GM12892 (cell line): ENCODE measurements at regions not wholly inside any gene's neighbourhood (a gene's known extent, or its start where the extent isn't known, plus 50 kb on each side); places are given as distances from the start of the nearest gene placed in this dataset.

Source experiments
- DNase-seq: peaks from one replicate; pipeline ENCODE4 v3.0.0; 2011; ENCODE audit not compliant: insufficient read length
- FAIRE-seq: peaks from 2 replicates; lab custom pipeline; 2011; peaks lifted over from hg19 to GRCh38; lab: Jason Lieb, UNC
- POLR2A ChIP-seq: IDR thresholded peaks from 2 replicates; pipeline ENCODE4 v1.6.1; 2011; ENCODE audit warnings: low read depth, low read length, control low read depth
- POLR2AphosphoS5 ChIP-seq: IDR thresholded peaks from 2 replicates; pipeline ENCODE4 v1.6.1; 2011; ENCODE audit warnings: low read depth, low read length, control low read depth
- TAF1 ChIP-seq: IDR thresholded peaks from 2 replicates; pipeline ENCODE4 v1.6.1; 2011; ENCODE audit warnings: low read depth, mild to moderate bottlenecking, control low read depth, low read length, borderline replicate concordance

GRCh38 chr17:12478311-12478710 is 187.4 kb upstream of the MYOCD start:
- FAIRE-seq, result no peak
- DNase-seq, result no peak
- no peak for TF ChIP-seq POLR2A
- no peak for TF ChIP-seq POLR2AphosphoS5
- TF ChIP-seq TAF1, result no peak

GRCh38 chr17:12485361-12485906 is 180.3 kb upstream of the MYOCD start:
- DNase-seq (no peak), FAIRE-seq (no peak)
- no peak for TF ChIP-seq POLR2AphosphoS5
- no peak for TF ChIP-seq POLR2A
- no peak for TF ChIP-seq TAF1

DNA sequence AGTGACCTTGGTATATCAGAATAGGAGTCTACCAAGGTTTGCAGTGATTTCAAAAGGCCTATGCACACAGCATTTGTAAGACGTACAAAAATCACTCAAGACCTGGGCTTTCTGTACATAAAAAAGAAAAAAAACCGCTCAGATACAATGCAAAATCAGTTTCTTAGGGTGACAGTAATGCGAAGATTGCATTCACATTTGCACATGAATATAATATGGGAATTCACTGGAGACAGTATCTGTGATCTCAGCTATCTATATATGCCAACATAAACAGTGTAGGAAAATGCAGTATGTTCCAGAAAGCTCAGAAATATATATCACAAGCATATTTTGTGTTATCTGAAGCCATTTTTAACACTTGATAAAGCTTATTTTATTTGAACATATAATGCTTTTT is 176.4 kb upstream of the MYOCD start:
- no peak for DNase-seq
- FAIRE-seq, result no peak
- TF ChIP-seq TAF1, result no peak
- TF ChIP-seq POLR2A, result no peak
- TF ChIP-seq POLR2AphosphoS5, result no peak

DNA sequence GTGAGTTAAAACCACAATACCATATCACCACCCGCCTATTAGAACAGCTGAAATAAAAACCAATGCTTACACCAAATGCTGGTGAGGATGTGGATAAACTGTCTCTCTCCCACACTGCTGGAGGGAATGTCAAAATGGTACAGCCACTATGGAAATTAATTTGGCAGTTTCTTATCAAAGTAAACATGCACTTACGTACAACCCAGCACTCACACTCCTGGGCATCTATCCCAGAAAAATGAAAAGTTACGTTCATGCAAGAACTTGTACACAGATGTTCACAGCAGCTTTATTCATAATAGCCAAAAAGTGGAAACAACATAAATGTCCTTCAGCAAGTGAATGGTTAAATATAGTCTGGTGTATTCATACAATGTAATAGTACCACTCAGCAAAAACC is 173.2 kb upstream of the MYOCD start:
- TF ChIP-seq TAF1, result no peak
- no peak for TF ChIP-seq POLR2A
- no peak for TF ChIP-seq POLR2AphosphoS5
- FAIRE-seq, result no peak
- DNase-seq, result no peak

DNA sequence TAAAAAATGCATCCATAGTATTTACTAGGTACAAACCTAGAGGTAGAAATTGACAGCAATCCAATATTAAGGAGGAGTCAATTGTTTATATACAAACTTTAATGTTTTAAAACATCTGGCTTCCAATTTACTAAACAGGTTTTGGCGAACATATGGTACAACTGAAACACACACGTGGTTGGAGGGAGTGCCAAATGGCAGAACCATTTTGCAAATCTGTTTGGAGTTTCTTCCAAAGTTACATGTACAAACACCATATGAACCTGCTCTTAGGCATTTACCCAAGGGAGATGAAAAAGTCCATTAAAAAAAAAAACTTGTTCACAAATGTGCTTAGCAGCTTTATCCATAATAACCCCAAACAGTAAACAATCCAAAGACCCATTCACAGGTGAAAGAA is 159.8 kb upstream of the MYOCD start:
- DNase-seq, result no peak
- TF ChIP-seq POLR2AphosphoS5 (no peak), POLR2A (no peak), TAF1 (no peak)
- FAIRE-seq, result no peak

GRCh38 chr17:12507026-12507595 is 158.6 kb upstream of the MYOCD start:
- TF ChIP-seq POLR2AphosphoS5 (no peak), TAF1 (no peak), POLR2A (no peak)
- FAIRE-seq, result no peak
- DNase-seq, result no peak

DNA sequence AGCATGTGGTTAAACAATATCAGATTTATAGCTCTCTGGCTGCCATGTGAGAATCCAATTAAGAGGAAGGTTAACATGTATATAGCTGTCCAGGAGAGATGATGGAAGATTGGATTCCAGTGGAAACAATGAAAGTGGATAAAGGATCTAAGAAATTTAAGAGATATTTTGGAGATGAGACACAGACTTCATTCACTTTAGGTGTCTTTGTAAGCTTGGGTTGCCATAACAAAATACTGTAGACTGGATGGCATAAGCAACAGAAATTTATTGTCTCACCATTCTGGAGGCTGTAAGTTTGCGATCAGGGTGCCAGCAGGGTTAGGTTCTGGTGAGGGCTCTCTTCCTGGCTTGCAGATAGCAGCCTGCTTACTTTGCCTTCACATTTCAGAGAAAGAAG is 155.9 kb upstream of the MYOCD start:
- DNase-seq (no peak), FAIRE-seq (no peak)
- no peak for TF ChIP-seq TAF1
- no peak for TF ChIP-seq POLR2A
- TF ChIP-seq POLR2AphosphoS5, result no peak

- FAIRE-seq (no peak), DNase-seq (no peak)
- TF ChIP-seq TAF1, result no peak
- no peak for TF ChIP-seq POLR2A
- TF ChIP-seq POLR2AphosphoS5, result no peak
Observed at GRCh38 chr17:12510535-12510934, 155.2 kb upstream of the MYOCD start.

DNA sequence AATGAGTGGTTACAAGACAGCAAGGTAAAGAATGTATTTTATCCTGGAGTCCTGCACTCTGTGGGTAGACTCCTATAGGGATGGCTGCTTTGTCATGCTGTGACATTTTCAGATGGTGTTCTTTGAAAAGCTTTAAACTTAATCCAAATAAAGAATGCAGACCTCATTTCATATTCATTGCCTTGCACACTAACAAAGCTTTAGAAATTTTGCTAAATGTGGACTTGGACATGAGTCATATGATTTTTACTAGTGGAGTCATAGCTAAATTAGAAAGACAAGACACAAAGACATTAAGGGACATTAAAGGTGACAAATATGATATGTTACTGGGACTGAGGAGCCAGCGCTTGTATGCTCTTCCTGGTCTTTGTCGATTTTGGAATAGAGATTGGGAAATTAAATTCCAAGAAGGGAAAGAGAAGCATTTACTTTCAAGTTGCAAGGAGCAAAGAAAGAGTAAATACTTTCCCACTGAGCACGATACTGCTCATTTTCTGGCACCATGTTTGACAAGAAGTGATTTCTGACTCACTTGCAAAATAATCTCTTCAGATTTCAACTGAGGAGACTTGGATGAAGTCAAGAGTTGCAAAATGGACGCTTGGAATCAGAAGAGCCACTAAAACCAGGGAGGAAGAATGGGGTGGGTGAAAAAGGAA is 152.9 kb upstream of the MYOCD start:
- no peak for DNase-seq
- TF ChIP-seq POLR2A, result no peak
- no peak for TF ChIP-seq POLR2AphosphoS5
- no peak for TF ChIP-seq TAF1
- FAIRE-seq, result no peak

- no peak for TF ChIP-seq POLR2AphosphoS5
- no peak for TF ChIP-seq POLR2A
- no peak for TF ChIP-seq TAF1
- FAIRE-seq, result no peak
- DNase-seq, result no peak
Observed at GRCh38 chr17:12514596-12514995, 151.1 kb upstream of the MYOCD start.

- FAIRE-seq (no peak), DNase-seq (no peak)
Observed at GRCh38 chr17:12519956-12520594, 145.6 kb upstream of the MYOCD start.

DNA sequence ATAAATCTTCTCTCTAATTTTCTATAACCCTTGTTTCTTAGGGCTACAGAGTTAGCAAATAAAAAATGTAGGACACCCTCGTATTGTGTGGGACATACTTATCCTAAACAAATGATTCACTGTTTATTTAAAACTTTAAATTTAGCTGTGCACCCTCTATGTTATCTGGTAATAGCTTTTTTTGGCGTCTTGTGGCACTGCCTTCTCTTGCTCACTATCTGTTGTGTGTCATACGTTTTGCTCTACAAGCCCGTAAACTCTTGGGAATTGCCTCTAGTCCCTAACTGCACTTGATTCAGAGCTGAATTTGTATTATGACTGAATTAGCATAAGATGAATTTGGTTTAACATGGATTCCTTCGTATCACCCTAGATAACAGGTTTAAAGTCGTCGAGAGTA is 144.3 kb upstream of the MYOCD start:
- FAIRE-seq, result no peak
- no peak for DNase-seq
- TF ChIP-seq POLR2AphosphoS5 (no peak), POLR2A (no peak), TAF1 (no peak)

More at GRCh38 chr17:12519956-12520594, 145.6 kb upstream of the MYOCD start:
- TF ChIP-seq TAF1 (no peak), POLR2A (no peak), POLR2AphosphoS5 (no peak)
